OCI-LY1 (cell line): ENCODE measurements at regions not wholly inside any gene's neighbourhood (a gene's known extent, or its start where the extent isn't known, plus 50 kb on each side); places are given as distances from the start of the nearest gene placed in this dataset.
"Not testable (repeated sequence)": the region's sequence is repeated elsewhere in the genome, so short reads cannot be mapped to it uniquely, and the experiment has no call there.

Experiments
- EZH2 ChIP-seq: fragments of 200-600 bp; sonication (generic), shearing (Covaris generic); IDR thresholded peaks from 2 replicates; pipeline ENCODE4 v1.8.0; 2017; ENCODE audit warnings: borderline replicate concordance, mixed run types, mild to moderate bottlenecking, antibody characterized with exemption, low read length, moderate library complexity, mixed read lengths
- TF ChIP-seq, protein P1 (sequence below): fragments of 200-600 bp; sonication (generic), shearing (Covaris generic); IDR thresholded peaks from 2 replicates; pipeline ENCODE4 v1.5.1; 2017; ENCODE audit warnings: mild to moderate bottlenecking, antibody characterized with exemption, low read length, moderate library complexity, mixed read lengths

DNA sequence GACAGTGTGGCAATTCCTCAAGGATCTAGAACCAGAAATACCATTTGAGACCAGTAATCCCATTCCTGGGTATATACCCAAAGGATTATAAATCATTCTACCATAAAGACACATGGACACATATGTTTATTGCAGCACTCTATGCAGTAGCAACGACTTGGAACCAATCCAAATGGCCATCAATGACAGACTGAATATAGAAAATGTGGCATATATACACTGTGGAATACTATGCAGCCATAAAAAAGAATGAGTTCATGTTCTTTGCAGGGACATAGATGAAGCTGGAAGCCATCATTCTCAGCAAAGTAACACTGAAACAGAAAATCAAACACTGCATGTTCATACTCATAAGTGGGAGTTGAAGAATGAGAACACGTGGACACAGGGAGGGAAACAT, 91.7 kb downstream of the VPREB1 start:
- TF ChIP-seq, protein P1, sequence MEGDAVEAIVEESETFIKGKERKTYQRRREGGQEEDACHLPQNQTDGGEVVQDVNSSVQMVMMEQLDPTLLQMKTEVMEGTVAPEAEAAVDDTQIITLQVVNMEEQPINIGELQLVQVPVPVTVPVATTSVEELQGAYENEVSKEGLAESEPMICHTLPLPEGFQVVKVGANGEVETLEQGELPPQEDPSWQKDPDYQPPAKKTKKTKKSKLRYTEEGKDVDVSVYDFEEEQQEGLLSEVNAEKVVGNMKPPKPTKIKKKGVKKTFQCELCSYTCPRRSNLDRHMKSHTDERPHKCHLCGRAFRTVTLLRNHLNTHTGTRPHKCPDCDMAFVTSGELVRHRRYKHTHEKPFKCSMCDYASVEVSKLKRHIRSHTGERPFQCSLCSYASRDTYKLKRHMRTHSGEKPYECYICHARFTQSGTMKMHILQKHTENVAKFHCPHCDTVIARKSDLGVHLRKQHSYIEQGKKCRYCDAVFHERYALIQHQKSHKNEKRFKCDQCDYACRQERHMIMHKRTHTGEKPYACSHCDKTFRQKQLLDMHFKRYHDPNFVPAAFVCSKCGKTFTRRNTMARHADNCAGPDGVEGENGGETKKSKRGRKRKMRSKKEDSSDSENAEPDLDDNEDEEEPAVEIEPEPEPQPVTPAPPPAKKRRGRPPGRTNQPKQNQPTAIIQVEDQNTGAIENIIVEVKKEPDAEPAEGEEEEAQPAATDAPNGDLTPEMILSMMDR, result not testable (repeated sequence)
- not testable (repeated sequence) for TF ChIP-seq EZH2
